ENCODE measurements at regions not wholly inside any gene's neighbourhood (a gene's known extent, or its start where the extent isn't known, plus 50 kb on each side); places are given as distances from the start of the nearest gene placed in this dataset.
"Not testable (repeated sequence)": the region's sequence is repeated elsewhere in the genome, so short reads cannot be mapped to it uniquely, and the experiment has no call there.

DNA sequence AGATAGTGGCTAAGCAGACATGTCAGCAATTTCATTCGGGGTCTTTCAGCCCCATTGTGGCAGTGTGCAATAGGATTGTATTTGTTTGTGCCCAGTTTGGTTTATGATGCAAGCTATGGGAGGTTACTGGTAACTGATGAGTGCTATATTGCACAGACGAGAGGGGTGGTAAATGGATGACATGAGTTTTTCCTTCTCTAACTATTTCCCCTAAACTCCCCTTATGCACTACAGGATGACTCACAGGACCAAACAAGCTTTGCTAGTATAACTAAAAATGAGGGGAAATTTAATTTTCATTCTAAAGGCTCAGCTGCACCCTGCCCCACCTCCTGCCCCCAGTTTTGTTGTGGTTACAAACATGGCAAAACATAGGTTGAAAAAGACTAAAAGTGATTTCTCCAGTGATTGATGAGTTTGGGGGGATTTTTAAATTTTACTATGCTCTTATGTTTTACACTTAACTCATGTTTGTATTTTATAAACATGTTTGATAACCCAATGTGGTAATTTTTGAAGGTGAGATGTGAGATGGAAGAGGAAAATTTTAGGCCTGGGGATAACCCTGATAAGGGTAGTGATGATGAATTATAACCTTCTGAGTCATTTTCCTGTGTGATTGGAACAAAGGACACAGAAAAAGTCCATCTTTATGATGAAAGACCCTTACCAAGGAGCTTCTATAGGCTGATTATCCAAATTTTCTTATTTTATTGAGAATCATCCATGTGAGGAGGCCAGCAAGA, 60.8 kb upstream of the NAMPT start:
- peak; percentile 81 for DNase-seq (ENCODE audit: low read depth)

DNA sequence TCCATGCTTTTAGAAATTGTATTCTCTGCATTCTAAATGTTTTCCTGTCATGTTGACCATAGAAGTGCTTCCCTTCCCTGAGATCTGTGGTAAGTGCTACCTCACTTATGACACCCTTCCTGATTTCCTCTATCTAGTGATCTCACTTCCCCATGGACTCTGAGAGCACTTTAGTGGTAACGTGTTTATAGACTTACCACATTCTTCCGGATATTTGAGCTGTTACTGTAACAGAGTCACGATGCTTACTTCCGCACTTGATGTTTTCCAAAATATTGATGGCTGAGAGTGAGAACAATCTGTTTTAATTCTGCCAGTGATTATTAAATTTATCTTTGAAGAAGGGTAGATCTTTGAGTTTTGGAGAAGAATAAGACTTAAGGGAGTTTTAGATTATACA, 60.1 kb upstream of the NAMPT start:
- DNase-seq (ENCODE audit: low read depth), result peak; percentile 93

DNA sequence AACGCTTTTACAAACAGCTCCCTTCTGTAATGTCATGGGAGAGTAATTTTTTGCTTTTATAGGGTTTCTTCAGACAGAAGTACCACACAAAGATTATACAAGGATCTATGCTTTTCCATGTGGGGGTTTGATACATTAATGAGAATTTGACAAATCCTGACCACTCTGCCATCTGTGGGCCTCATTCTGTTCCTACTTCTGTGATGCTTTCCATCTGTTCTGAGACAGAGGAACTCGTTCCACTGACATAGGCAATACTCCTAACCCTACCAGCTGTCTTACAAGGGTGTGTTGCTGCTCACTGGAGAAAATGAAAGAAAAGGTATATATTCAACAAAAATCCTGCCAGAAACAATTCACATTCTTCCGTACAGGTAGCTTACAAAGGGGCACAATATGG, 59.4 kb upstream of the NAMPT start:
- DNase-seq (ENCODE audit: low read depth), result no peak

DNA sequence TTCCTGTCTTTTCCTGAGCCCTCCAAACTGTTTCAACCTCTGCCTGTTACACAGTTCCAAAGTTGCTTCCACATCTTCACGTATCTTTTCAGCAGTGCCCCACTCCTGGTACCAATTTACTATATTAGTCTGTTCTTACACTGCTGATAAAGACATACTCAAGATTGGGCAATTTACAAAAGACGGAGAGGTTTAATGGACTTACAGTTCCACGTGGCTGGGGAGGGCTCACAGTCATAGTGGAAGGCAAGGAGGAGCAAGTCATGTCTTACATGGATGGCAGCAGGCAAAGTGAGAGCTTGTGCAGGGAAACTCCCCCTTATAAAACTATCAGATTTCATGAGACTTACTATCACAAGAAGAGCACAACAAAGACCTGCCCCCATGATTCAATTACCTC, 57.3 kb upstream of the NAMPT start:
- DNase-seq (ENCODE audit: low read depth), result not testable (repeated sequence)

DNA sequence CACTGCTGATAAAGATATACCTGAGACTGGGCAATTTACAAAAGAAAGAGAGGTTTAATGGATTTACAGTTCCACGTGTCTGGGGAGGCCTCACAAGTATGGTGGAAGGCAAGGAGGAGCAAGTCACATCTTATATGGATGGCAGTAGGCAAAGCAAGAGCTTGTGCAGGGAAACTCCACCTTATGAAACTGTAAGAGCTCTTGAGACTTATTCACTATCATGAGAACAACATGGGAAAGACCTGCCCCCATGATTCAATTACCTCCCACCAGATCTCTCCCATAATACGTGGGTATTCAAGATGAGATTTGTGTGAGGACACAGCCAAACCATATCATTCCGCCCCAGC, 55.4 kb upstream of the NAMPT start:
- DNase-seq (ENCODE audit: low read depth), result not testable (repeated sequence)

DNA sequence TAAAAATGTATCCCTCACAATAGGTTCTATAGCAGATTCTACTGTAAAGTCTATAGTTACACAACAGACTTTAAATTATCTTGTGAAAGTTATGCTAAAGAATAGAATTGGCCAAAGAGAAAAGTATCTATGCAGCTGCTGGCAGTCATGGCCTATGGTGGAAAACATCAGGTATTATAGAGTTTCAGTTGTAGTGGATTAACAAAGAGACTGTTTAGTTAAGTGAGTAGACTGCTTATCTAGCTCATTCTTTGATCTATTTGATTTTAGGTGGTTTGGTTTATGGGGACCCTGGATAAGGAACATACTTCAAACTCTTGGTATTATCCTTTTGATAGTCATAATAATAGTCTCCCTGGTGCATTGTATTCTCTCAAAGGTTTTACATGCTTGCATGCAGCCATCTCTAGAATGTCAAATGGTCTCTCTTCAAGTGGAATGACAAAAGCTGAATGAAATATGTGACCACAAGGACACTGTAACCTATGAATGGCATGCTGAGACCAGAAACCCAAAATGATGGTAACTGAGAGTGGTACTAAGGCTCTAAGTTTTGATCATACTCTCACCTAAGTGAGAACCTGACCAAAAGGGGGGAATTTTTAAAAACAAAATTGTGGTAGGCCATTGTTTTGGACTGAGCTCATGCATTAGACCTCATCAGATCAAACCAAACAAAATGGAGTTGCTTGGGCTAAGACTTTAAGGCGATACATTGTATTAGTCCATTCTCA, 54.9 kb upstream of the NAMPT start:
- no peak for DNase-seq (ENCODE audit: low read depth)

DNA sequence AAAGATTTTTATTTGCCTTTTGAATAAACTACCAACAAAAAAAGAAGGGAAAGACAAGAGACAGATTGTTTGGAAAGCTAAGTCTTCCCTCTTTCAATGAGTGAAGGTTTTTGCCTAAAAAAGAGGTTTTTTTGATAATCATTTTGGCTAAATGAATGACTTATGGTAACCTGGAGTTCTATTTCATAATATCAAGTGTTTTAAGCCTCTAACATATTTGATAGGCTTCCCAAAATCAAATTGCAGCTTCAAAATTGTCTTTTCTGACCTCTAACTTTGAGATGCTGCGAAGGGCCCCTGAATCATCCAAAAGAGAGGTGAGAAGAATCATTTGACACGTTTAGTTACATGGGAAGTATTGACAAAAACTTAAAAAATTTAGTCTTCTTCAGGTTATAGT, 53.0 kb upstream of the NAMPT start:
- no peak for DNase-seq (ENCODE audit: low read depth)

DNA sequence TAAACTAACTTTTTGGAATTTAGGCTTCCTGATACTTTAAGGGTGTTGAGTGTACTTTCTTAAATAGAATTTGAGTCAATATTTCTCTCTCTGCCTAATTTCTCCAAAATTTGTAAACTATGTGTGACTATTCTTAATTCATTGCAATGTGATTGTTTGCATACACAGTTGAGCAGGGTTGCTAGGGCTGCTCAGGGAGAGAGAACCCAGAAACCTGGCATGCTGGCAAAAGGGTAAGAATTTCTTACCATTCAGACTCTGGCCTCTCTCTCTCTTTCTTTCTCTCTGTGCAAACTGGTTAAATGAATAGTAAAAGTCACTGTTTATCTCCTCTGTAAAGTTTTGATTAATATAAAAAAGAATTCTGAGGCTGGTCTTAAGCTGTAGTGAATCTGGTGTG, 51.0 kb upstream of the NAMPT start:
- DNase-seq (ENCODE audit: low read depth), result no peak

All from iris pigment epithelial cell (primary cell).